ENCODE measurements at regions not wholly inside any gene's neighbourhood (a gene's known extent, or its start where the extent isn't known, plus 50 kb on each side); places are given as distances from the start of the nearest gene placed in this dataset.

GRCh38 chr7:46343802-46344201 lies 422.7 kb upstream of the IGFBP3 start:
- no peak for DNase-seq

GRCh38 chr7:46322937-46323336 lies 401.9 kb upstream of the IGFBP3 start:
- DNase-seq, result no peak

- DNase-seq, result no peak
Measured at GRCh38 chr7:46321556-46322205, 400.6 kb upstream of the IGFBP3 start.

- no peak for DNase-seq
Measured at GRCh38 chr7:46320956-46321355, 399.9 kb upstream of the IGFBP3 start.

- DNase-seq, result no peak
Measured at GRCh38 chr7:46319841-46320240, 398.8 kb upstream of the IGFBP3 start.

GRCh38 chr7:46318276-46318675 lies 397.2 kb upstream of the IGFBP3 start:
- DNase-seq, result no peak

- no peak for DNase-seq
Measured at GRCh38 chr7:46317256-46317655, 396.2 kb upstream of the IGFBP3 start.

GRCh38 chr7:46315891-46316290 lies 394.8 kb upstream of the IGFBP3 start:
- DNase-seq, result no peak

GRCh38 chr7:46301677-46302076 lies 380.6 kb upstream of the IGFBP3 start:
- DNase-seq, result no peak

GRCh38 chr7:46297515-46297914 lies 376.4 kb upstream of the IGFBP3 start:
- DNase-seq, result no peak

- no peak for DNase-seq
Measured at GRCh38 chr7:46296526-46296925, 375.5 kb upstream of the IGFBP3 start.

- no peak for DNase-seq
Measured at GRCh38 chr7:46294381-46294780, 373.3 kb upstream of the IGFBP3 start.

GRCh38 chr7:46292741-46293140 lies 371.7 kb upstream of the IGFBP3 start:
- DNase-seq, result no peak

GRCh38 chr7:46291601-46292150 lies 370.6 kb upstream of the IGFBP3 start:
- no peak for DNase-seq

GRCh38 chr7:46291050-46291438 lies 370.0 kb upstream of the IGFBP3 start:
- DNase-seq, result peak in 1 of 3 experiments; percentile 6

- no peak for DNase-seq
Measured at GRCh38 chr7:46290374-46291049, 369.4 kb upstream of the IGFBP3 start.

- no peak for DNase-seq
Measured at GRCh38 chr7:46288861-46289260, 367.8 kb upstream of the IGFBP3 start.

GRCh38 chr7:46288010-46288409 lies 366.9 kb upstream of the IGFBP3 start:
- no peak for DNase-seq

- no peak for DNase-seq
Measured at GRCh38 chr7:46286957-46287356, 365.9 kb upstream of the IGFBP3 start.

- DNase-seq, result no peak
Measured at GRCh38 chr7:46286356-46286755, 365.3 kb upstream of the IGFBP3 start.

- DNase-seq, result no peak
Measured at GRCh38 chr7:46285878-46286277, 364.8 kb upstream of the IGFBP3 start.

GRCh38 chr7:46283852-46284251 lies 362.8 kb upstream of the IGFBP3 start:
- no peak for DNase-seq

- DNase-seq, result no peak
Measured at GRCh38 chr7:46282155-46282554, 361.1 kb upstream of the IGFBP3 start.

GRCh38 chr7:46281071-46281470 lies 360.0 kb upstream of the IGFBP3 start:
- no peak for DNase-seq

- DNase-seq, result no peak
Measured at GRCh38 chr7:46279290-46279689, 358.2 kb upstream of the IGFBP3 start.
